Activated T-helper 1 cell treated with anti-CD3 and anti-CD28 coated beads, Interleukin-12 subunit alpha, Interleukin-12 subunit beta, Interleukin-2, Interleukin-4 antibody, amounts not matched to agents 30 ng/mL and 10 ng/mL and 1 ng/mL, durations not matched to agents 14 hours and 24 hours and 36 hours (primary cell): ENCODE measurements at regions not wholly inside any gene's neighbourhood (a gene's known extent, or its start where the extent isn't known, plus 50 kb on each side); places are given as distances from the start of the nearest gene placed in this dataset.

ENCODE experiments used
- DNase-seq: peaks from one replicate; pipeline ENCODE4 v3.0.0; 2021; ENCODE audit warnings: low spot score
- H3K27ac Mint-ChIP-seq: one replicate; pipeline ENCODE4 v1.8.0; 2021; ENCODE audit warnings: mild to moderate bottlenecking, mixed read lengths
- H3K27me3 Mint-ChIP-seq: one replicate; pipeline ENCODE4 v1.8.0; 2022; ENCODE audit warnings: mild to moderate bottlenecking, moderate library complexity, mixed read lengths; ENCODE audit not compliant: insufficient read depth
- H3K36me3 Mint-ChIP-seq: one replicate; pipeline ENCODE4 v1.8.0; 2021; ENCODE audit warnings: low read depth, mixed read lengths
- H3K4me1 Mint-ChIP-seq: one replicate; pipeline ENCODE4 v1.8.0; 2021; ENCODE audit warnings: low read depth, mixed read lengths
- H3K4me3 Mint-ChIP-seq: one replicate; pipeline ENCODE4 v1.8.0; 2021; ENCODE audit warnings: mild to moderate bottlenecking, moderate library complexity, mixed read lengths
- H3K9me3 Mint-ChIP-seq: one replicate; pipeline ENCODE4 v1.8.0; 2021; ENCODE audit warnings: mixed read lengths
- intact Hi-C: fragments of 100-400 bp; cut with micrococcal nuclease; formaldehyde crosslinking; loops from one replicate; pipeline ENCODE4 v1.15.1; 2024

DNA sequence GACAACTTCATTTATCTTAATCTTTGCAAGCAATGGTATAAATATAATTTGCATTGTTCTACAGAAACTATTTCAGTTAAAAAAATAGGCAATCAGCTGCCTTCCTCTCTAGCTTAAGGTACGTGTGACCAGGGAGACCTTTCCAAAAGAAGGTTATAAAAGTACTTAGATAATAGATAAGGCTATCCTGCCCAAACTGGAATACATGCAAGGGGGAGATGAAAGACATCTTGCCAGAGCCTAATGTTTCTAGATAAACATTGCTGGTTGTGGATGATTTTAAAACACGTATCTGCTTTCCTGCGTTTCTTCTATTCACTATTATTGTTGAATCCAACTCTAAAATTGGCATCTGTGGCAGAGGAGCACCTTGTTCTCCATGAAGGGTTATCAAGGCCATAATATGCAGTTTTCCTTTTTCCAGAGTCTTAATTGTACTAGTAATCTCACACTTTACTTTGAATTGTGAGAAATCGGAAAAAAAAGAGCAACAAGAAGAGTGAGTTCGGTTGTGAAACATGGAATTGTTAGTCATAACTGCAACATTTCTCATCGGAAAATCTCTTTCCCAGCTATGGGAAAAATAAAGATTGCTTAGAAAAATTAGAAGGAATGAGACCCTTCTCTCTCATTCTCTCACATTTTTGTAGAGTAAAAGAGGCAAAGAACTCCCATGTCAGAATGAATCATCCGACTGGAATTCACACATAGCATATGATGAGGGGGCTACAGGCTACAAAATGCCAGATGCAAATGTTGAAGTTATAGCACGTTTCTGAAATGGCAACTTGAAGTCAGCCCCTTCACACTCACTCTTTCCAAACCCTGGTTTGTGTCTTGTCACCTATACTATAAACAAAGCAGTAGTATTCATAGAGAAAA, 936.1 kb upstream of the NR2F2 start:
- Mint-ChIP-seq H3K4me3 (no peak overlapping the region), H3K27me3 (peaks cover 8% of the 10 kb centered on the region), H3K4me1 (no peaks in the 10 kb centered on the region), H3K36me3 (no peaks in the 10 kb centered on the region), H3K9me3 (peaks cover 14% of the 10 kb centered on the region), H3K27ac (no peak overlapping the region)
- DNase-seq: no peak
- intact Hi-C loops: no loop called here

DNA sequence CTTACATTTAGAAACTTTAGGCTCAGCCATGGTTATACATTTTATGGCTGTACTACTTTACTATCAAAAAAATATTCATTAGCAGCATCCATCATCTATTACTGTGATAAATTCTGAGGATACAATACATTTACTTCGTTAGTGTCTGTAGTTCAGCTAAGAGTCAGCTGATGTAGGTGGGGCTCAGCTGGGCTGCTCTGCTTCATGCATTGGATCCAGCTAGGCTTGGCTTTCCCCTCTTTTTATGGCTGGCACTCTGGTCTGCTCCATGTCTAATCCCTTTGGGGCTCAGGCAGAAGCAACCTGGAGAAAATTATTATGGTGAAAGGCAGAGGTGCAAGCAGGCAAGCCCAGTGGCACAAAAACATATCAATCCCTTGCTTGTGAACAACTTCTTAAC, 930.1 kb upstream of the NR2F2 start:
- Mint-ChIP-seq H3K9me3 (no peaks in the 10 kb centered on the region), H3K4me3 (no peak overlapping the region), H3K36me3 (no peaks in the 10 kb centered on the region), H3K27ac (no peak overlapping the region), H3K27me3 (no peaks in the 10 kb centered on the region), H3K4me1 (no peaks in the 10 kb centered on the region)
- intact Hi-C loops: no loop called here
- DNase-seq: no peak

DNA sequence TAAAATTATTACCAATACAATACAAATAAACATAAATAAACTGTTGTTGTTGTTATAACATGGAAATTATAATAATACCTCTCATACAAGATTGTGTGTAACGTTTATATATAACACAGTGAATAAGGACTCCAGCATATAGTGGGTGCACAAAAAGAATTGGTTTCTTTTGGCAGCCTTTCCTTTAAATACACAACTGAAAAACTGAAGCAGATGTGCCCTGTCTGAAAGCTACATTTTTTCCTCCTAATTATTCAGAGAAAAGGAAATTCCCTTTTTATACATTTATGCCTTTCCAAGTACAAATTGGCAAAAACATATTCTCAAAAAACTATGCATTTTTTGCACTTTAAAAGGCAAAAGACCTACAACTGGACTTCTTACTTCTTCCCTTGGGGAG, 928.9 kb upstream of the NR2F2 start:
- Mint-ChIP-seq H3K27ac (no peak overlapping the region), H3K4me1 (no peaks in the 10 kb centered on the region), H3K27me3 (no peaks in the 10 kb centered on the region), H3K36me3 (no peaks in the 10 kb centered on the region), H3K4me3 (no peak overlapping the region), H3K9me3 (no peaks in the 10 kb centered on the region)
- intact Hi-C loops: no loop called here
- no peak for DNase-seq

DNA sequence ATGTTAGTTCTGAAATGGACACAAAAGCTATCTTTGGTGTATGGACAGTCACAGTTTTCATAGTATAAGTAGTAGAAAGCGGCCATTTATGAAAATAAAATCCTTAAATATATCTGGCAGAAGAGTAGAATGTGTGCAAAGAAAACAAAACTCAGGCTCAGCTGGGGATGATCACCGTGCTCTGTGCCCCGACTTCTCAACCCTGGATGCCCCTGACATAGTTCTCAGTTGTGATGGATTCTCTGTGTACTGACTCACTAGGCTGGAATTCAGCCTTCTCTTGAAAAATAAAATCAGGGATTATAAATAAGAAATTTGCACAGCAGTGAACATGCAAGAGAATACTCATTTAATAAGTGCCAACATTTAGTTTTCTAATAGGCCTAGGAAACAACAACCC, 925.1 kb upstream of the NR2F2 start:
- no peaks in the 10 kb centered on the region for H3K36me3 Mint-ChIP-seq
- H3K4me3 Mint-ChIP-seq: no peak overlapping the region
- intact Hi-C loops: no loop called here
- no peaks in the 10 kb centered on the region for H3K4me1 Mint-ChIP-seq
- no peaks in the 10 kb centered on the region for H3K27me3 Mint-ChIP-seq
- DNase-seq: no peak
- H3K27ac Mint-ChIP-seq: no peak overlapping the region
- no peaks in the 10 kb centered on the region for H3K9me3 Mint-ChIP-seq

DNA sequence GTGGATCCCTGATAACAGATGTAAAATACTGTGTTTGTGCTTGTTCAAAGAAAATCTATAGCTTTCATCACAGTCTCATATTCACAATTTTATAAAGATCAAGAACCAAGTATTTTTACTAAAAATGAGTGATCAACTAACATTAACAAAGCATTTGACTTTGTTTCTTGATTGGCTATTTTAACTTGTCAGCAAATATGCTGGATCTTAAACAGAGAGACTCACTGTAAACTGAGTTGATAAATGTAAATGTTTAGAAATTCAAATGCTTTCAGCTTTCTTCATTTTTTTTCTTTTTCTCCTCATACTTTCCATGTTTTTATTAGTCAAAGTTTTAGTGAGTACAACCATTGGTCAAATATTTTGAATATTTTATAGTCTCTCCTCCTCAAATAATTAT, 923.0 kb upstream of the NR2F2 start:
- Mint-ChIP-seq H3K36me3 (no peaks in the 10 kb centered on the region), H3K4me3 (no peak overlapping the region), H3K9me3 (no peaks in the 10 kb centered on the region), H3K27ac (no peak overlapping the region), H3K27me3 (no peaks in the 10 kb centered on the region), H3K4me1 (no peaks in the 10 kb centered on the region)
- no peak for DNase-seq
- intact Hi-C loops: no loop called here

- Mint-ChIP-seq H3K27me3 (no peaks in the 10 kb centered on the region), H3K4me1 (no peaks in the 10 kb centered on the region), H3K27ac (no peak overlapping the region), H3K4me3 (no peak overlapping the region), H3K36me3 (no peaks in the 10 kb centered on the region), H3K9me3 (no peaks in the 10 kb centered on the region)
- no peak for DNase-seq
- intact Hi-C loops: no loop called here
Observed at GRCh38 chr15:95409211-95409610, 921.3 kb upstream of the NR2F2 start.

DNA sequence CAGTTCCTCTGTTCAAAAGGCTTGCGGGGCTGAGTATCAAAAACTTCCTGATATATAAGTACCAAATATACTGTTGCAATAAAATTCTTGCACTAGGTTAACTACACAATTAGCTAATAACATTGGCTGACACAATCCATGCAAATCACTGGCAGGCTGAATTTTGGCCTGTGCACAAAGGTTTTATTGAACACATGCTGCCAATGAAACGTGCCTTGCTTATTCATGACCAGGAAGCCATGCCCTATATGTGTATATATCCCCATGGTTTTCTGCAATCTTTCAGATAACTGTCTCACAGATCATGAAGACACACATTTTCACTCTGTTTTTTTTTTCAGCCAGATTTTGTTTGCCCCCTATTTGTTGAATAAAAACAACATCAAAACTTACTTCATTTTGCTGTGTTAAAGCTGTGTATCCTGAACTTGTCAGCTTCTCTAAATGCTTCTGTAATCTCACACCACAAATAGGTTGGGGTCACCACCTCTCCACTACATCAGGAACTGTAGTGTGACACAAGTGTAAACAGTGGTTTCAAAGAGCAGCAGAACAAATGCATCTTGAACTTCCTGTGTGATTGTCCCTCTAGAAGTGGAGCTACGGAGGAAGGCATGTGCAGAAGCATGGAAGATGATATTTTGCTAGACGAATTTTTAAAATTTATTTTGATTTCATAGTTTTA, 920.7 kb upstream of the NR2F2 start:
- DNase-seq: no peak
- no peaks in the 10 kb centered on the region for H3K4me1 Mint-ChIP-seq
- no peak overlapping the region for H3K27ac Mint-ChIP-seq
- no peak overlapping the region for H3K4me3 Mint-ChIP-seq
- H3K36me3 Mint-ChIP-seq: no peaks in the 10 kb centered on the region
- no peaks in the 10 kb centered on the region for H3K9me3 Mint-ChIP-seq
- intact Hi-C loops: no loop called here
- no peaks in the 10 kb centered on the region for H3K27me3 Mint-ChIP-seq

DNA sequence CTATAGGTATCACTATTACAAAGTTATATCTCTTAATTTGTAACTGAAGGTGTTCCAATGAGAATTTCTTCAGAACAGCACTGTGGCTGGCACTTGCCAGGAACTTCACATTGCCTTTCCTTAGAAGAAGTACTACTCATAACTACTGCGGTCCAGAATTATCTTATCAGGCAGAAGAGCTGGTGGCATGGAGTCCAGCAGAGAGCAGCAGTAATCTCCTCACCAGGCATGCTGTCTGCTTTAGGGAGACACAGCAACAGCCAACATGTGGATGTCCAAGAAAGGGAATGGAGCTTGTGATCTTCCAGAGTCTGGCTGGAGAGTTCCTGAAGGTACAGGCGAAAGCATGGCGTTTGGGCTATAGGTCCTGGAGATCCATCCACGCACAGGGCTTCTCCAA, 919.7 kb upstream of the NR2F2 start:
- H3K27me3 Mint-ChIP-seq: no peaks in the 10 kb centered on the region

DNA sequence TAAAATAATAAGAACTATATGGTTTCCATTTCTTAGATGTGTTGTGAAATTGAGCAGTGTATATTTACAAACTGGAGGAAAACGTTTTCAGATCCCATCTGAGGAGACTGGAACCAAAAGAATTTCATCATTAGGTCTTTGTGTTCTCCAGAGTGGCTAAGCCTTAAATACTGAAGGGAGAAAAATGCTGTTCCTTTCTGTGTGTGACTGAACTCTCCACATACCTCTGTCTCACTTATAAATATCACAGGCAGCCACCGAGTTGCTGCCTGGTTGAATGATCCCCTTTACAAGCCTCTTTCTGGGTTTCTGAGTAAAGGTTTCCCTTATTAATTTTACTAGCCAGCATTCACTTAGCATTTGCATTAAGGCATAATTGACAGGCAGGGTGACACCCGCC, 913.9 kb upstream of the NR2F2 start:
- Mint-ChIP-seq H3K4me3 (no peak overlapping the region), H3K36me3 (no peaks in the 10 kb centered on the region), H3K9me3 (peaks cover 4% of the 10 kb centered on the region), H3K27ac (no peak overlapping the region), H3K27me3 (no peaks in the 10 kb centered on the region), H3K4me1 (no peaks in the 10 kb centered on the region)
- intact Hi-C loops: no loop called here
- DNase-seq: no peak

More for the DNA sequence above, 919.7 kb upstream of the NR2F2 start:
- no peaks in the 10 kb centered on the region for H3K36me3 Mint-ChIP-seq
- intact Hi-C loops: no loop called here
- DNase-seq: no peak
- no peaks in the 10 kb centered on the region for H3K4me1 Mint-ChIP-seq
- H3K9me3 Mint-ChIP-seq: no peaks in the 10 kb centered on the region
- H3K27ac Mint-ChIP-seq: no peak overlapping the region
- no peak overlapping the region for H3K4me3 Mint-ChIP-seq

DNA sequence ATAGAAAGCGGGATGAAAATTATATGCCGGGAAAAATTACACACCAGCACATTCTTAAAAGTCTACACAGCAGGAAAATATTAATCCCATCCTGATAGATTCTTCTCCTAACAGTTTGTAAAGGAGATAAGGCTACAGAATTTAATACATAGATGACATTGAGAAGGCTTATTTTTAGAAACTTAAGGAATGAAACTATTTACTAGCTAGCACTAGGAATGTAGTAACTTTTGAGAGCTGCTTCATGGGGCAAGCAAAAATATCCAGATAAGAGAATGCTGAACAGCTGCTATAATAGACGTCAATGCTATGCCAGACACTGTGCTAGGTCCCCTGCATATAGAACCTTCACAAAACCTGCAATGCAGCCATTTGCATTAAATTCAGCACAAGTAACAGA, 912.7 kb upstream of the NR2F2 start:
- H3K4me3 Mint-ChIP-seq: no peak overlapping the region
- H3K36me3 Mint-ChIP-seq: no peaks in the 10 kb centered on the region
- intact Hi-C loops: no loop called here
- DNase-seq: no peak
- no peaks in the 10 kb centered on the region for H3K4me1 Mint-ChIP-seq
- H3K9me3 Mint-ChIP-seq: peaks cover 12% of the 10 kb centered on the region
- no peaks in the 10 kb centered on the region for H3K27me3 Mint-ChIP-seq
- H3K27ac Mint-ChIP-seq: no peak overlapping the region

- no peak for DNase-seq
- Mint-ChIP-seq H3K36me3 (no peaks in the 10 kb centered on the region), H3K4me1 (no peaks in the 10 kb centered on the region), H3K27ac (no peak overlapping the region), H3K9me3 (peaks cover 14% of the 10 kb centered on the region), H3K27me3 (no peaks in the 10 kb centered on the region), H3K4me3 (no peak overlapping the region)
- intact Hi-C loops: no loop called here
Observed at GRCh38 chr15:95422255-95422654, 908.2 kb upstream of the NR2F2 start.

GRCh38 chr15:95425859-95426258, 904.6 kb upstream of the NR2F2 start:
- Mint-ChIP-seq H3K27me3 (no peaks in the 10 kb centered on the region), H3K4me3 (no peak overlapping the region), H3K4me1 (no peaks in the 10 kb centered on the region), H3K27ac (no peak overlapping the region), H3K36me3 (no peaks in the 10 kb centered on the region), H3K9me3 (peaks cover 12% of the 10 kb centered on the region)
- intact Hi-C loops: no loop called here
- no peak for DNase-seq

DNA sequence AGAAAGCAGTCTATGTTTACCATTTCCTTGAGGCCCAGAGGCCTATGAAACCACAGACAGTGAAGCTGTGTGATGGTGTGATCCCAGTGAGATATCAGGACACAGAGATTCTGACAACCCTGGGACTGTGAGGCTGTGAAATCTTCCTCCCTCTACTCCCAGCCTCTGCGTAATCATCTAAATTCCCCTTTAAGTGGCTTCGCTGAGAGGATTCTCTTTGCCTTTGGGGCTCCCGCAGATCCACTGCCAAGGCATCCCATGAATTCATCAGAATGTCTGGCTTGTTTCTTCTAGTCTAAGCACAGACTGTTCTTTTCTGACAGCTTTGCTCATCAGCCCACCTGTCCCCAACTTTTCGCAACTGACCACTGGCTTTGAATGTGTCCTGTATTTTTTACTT, 901.2 kb upstream of the NR2F2 start:
- H3K4me3 Mint-ChIP-seq: no peak overlapping the region
- no peak for DNase-seq
- intact Hi-C loops: no loop called here
- no peak overlapping the region for H3K27ac Mint-ChIP-seq
- no peaks in the 10 kb centered on the region for H3K4me1 Mint-ChIP-seq
- no peaks in the 10 kb centered on the region for H3K36me3 Mint-ChIP-seq
- peaks cover 5% of the 10 kb centered on the region for H3K9me3 Mint-ChIP-seq
- H3K27me3 Mint-ChIP-seq: peaks cover 1% of the 10 kb centered on the region
